GM19351 (cell line): ENCODE measurements at regions not wholly inside any gene's neighbourhood (a gene's known extent, or its start where the extent isn't known, plus 50 kb on each side); places are given as distances from the start of the nearest gene placed in this dataset.
"Not testable (repeated sequence)": the region's sequence is repeated elsewhere in the genome, so short reads cannot be mapped to it uniquely, and the experiment has no call there.

Experiments
- ATAC-seq: cut with Tn5 transposase; IDR thresholded peaks from one replicate; pipeline ENCODE4 v1.9.1; 2021; ENCODE audit warnings: mild to moderate bottlenecking, moderate library complexity; ENCODE audit not compliant: unreplicated experiment

- ATAC-seq, result no peak
These were observed 326.3 kb upstream of the MYT1L start for GRCh38 chr2:2657121-2657962.

- no peak for ATAC-seq
These were observed 325.3 kb upstream of the MYT1L start for GRCh38 chr2:2656115-2657011.

GRCh38 chr2:2655453-2656114 is 324.5 kb upstream of the MYT1L start:
- ATAC-seq, result no peak

- no peak for ATAC-seq
These were observed 322.2 kb upstream of the MYT1L start for GRCh38 chr2:2653231-2653630.

GRCh38 chr2:2650608-2651375 is 319.7 kb upstream of the MYT1L start:
- ATAC-seq, result no peak

- ATAC-seq, result no peak
These were observed 318.3 kb upstream of the MYT1L start for GRCh38 chr2:2649109-2650072.

GRCh38 chr2:2648094-2648493 is 317.0 kb upstream of the MYT1L start:
- ATAC-seq, result no peak

GRCh38 chr2:2647141-2647541 is 316.1 kb upstream of the MYT1L start:
- no peak for ATAC-seq

GRCh38 chr2:2646433-2647051 is 315.5 kb upstream of the MYT1L start:
- ATAC-seq, result no peak

- no peak for ATAC-seq
These were observed 314.2 kb upstream of the MYT1L start for GRCh38 chr2:2645162-2645855.

GRCh38 chr2:2644751-2645150 is 313.7 kb upstream of the MYT1L start:
- ATAC-seq, result not testable (repeated sequence)

- no peak for ATAC-seq
These were observed 313.0 kb upstream of the MYT1L start for GRCh38 chr2:2644040-2644439.

- ATAC-seq, result no peak
These were observed 312.1 kb upstream of the MYT1L start for GRCh38 chr2:2642906-2643890.

GRCh38 chr2:2641541-2642410 is 310.7 kb upstream of the MYT1L start:
- no peak for ATAC-seq

- ATAC-seq, result no peak
These were observed 309.7 kb upstream of the MYT1L start for GRCh38 chr2:2640818-2641217.

GRCh38 chr2:2640371-2640770 is 309.3 kb upstream of the MYT1L start:
- no peak for ATAC-seq
